CD4-positive, alpha-beta T cell treated with Interleukin-10 for 1 hour (primary cell): ENCODE measurements at regions not wholly inside any gene's neighbourhood (a gene's known extent, or its start where the extent isn't known, plus 50 kb on each side); places are given as distances from the start of the nearest gene placed in this dataset.
A peak's percentile ranks its signal among the peaks of the same experiment; 100 is the strongest.

ENCODE experiments used
- DNase-seq: peaks from one replicate; pipeline ENCODE4 v3.0.0-alpha.2; 2020

GRCh38 chr14:25134184-25134583, 84.2 kb upstream of the STXBP6 start:
- DNase-seq = no peak

- DNase-seq = peak; percentile 48
Measured at GRCh38 chr14:25132732-25133422, 82.9 kb upstream of the STXBP6 start.

GRCh38 chr14:25132094-25132493, 82.1 kb upstream of the STXBP6 start:
- DNase-seq = no peak

DNA sequence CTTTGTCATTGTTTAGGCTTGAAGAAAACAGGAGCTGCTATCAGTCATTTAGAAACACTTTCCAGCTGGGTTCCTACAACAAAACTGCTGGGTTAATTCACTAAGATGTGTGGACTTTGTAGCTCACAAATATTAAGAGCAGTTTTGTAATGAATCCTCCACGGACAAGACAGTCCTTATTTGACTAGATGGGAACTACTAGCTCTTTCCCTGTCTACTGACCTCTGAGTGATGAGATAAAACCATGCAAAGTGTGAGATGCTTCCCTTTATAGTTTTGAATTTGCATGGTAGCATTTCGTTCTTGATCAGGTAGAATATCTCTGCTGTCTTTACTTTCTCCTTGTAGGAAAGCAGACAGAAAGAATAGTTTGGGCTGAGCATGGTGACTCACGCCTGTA, 72.9 kb upstream of the STXBP6 start:
- DNase-seq = no peak

DNA sequence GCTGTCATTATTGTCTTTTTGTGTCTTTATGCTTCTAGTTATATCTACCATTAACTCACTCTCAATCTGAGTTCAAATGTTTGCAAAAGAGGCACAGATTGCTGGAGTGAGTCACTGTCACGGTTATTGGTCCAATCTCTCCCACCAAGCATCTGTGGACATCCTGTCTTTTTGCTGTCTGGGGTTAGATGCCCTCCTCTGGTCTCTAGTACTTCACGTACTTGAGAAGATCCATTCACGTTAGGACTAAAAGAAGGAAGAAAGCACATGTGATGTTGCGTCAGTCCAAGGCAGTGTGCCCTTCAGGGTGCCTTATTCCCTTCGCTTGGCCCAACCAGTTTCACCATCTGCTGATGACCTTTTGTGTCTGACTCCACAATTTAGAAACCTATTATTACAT, 72.3 kb upstream of the STXBP6 start:
- DNase-seq = no peak

DNA sequence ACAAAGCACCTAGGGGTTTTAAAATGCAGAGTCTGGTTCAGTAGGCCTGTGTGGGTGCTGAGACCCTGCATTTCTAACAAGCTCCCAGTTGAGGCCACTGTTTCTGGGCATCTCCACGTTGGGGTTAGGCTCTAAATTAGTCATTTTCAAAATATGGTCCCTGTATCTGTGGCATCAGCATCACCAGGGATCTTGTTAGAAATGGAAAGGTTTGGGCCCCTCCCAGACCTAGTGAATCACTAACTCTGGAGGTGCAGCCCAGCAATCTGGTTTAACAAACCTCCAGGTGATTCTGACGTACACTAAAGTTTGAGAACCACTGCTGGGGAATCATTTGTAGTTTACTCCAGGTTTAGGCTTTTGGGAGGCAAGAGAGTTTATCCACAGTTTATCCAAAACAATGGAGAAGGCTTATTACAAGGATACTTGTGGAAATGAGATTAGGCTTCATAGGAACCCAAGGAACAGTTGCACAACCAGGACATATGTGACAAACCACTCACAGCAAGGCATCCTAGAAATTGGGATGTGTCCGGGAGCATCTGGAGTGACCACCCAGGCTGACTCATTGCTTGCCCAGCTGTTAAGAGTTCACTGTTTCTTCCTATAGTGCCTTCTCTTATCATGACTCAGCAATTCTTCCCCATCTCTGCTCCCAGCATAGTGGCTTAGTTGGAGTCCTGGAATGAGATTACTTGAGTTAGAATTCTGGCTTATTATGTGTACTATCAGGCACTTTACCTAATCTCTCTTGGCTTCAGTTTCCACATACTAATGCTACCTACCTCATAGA, 71.6 kb upstream of the STXBP6 start:
- no peak for DNase-seq

DNA sequence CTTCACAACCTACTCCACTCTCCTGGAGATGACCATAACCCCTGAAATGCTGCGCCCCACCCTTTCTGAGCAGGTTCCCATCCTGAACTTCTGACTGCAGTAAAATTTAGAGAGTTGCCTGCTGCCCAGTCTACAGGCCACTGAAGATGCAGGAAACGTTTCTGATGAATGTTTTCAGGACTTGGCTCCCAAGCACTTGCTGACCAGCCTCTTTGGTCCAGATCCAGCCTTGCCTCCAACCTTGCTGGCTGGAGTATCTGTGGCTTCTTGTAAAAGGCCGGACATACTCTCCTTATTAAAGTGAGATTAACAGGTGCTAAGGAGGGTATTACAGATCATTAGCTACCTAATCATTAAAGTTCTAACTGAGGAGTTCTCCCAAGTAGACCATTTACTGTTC, 70.3 kb upstream of the STXBP6 start:
- no peak for DNase-seq

DNA sequence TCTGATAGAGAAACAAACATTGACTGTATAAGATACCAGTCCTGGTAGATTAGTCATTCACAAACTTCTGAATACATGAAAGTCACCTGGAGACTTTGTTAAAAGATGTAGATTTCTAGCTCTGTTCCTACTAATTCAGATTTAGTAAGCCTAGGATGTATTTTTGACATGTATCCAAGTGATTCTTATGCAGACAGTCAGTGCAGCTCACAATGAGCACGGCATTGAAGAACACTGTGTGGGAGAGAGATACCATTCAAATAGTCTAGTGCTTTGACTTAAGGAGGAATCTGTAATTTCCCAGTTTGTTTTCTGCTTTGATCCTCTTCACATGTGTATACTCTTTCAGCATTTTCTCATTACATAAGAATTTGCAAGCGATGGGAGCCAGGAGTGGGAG, 68.7 kb upstream of the STXBP6 start:
- no peak for DNase-seq

DNA sequence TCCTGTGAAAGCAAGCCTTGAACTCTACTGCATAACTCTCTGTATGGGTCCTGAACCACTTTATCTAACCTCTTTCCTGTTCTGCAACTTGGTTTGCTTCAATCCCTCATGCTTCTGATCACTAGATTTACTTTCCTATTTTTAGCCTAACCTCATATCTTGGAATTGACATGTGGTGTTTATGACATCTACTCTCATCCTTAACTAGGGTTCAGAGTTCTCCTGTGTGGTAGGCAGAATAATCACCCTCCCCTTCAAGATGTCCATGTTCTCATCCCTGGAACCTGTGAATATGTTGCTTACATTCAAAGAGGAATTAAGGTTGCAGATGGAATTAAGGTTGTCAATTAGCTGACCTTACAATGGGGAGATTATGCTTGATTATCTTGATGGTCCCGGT, 67.4 kb upstream of the STXBP6 start:
- no peak for DNase-seq

GRCh38 chr14:25116607-25117006, 66.7 kb upstream of the STXBP6 start:
- DNase-seq = no peak

- DNase-seq = no peak
Measured at GRCh38 chr14:25113394-25113793, 63.4 kb upstream of the STXBP6 start.

DNA sequence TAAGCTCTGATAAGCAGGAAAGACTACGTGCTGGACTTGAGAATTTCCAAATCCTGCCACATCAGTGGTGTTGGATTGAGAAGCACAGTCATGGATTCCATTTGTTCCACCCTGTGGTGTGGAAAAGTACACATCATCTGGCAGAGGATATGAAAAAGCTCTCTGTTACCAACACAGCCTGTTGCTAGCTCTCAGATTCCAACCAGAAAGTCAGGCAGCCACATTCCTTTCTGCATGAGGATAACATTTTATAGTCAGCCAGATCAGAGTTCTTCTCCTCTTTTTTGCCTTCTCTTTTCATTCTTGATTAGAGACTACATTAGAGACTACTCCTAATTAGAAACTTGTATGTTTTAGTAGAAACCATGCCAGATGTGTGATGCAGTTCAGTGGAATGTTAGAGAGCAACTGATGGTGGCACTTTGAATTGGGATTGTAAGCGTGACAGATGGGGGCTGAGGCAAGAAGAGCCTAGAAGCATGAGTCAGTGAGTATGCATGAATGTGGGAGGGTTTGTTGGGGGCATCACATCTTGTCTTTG, 61.2 kb upstream of the STXBP6 start:
- no peak for DNase-seq

- no peak for DNase-seq
Measured at GRCh38 chr14:25110106-25110505, 60.2 kb upstream of the STXBP6 start.

DNA sequence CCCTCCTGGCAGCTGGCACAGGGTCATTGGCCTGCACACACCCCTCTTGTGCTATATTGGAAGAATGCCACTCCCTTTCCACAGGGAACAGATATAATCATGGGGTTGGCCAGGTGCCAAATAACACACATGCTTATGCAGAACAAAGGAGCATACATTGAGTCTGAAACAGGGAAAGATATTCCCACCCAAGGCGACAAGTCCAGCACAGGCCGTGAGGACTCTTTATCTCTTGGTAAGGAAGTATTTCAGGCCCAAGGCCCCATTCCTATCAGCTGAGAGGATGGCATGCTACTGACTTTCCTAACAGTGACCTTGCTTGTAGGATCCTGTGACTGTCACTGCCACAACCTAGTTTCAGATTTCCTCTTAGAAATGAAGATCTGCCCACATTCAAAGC, 59.0 kb upstream of the STXBP6 start:
- no peak for DNase-seq

DNA sequence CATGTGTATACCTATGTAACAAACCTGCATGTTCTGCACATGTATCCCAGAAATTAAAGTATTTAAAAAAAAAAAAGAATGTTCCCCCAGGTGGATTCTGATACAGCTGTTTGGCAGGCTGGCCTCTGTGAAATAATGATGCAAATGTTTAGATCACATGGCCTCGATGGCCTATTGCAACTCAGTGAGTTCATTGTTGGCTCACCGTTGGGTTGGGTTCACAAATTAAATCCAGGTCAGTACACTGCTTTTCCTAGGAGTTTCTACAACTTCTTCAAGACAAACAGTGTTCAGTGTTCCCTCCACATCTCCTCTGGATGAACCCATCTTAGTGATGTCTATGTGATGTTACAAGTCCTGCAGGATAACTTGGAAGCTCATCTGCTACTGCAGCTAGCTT, 58.3 kb upstream of the STXBP6 start:
- no peak for DNase-seq

DNA sequence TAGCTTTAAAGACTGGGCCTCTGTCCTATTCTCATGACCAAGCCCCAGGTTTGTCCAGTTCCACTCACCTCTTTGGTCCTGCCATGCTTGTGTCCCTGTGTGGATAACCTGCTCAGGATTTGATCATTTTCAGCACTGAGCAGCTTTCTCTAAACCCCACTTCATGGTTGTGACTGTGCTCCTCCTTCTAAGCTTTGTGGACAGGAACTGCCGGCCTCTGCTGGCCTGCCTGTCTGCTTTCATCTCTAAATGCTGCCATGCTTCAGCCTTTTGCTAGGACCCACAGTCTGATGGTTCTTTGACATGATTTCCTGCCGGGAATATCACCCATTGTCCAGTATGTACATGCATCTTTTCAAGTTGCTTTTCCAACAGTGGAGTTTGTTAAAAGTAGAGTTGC, 53.9 kb upstream of the STXBP6 start:
- no peak for DNase-seq

- DNase-seq = no peak
Measured at GRCh38 chr14:25103271-25103670, 53.3 kb upstream of the STXBP6 start.

- no peak for DNase-seq
Measured at GRCh38 chr14:25102788-25103187, 52.8 kb upstream of the STXBP6 start.

DNA sequence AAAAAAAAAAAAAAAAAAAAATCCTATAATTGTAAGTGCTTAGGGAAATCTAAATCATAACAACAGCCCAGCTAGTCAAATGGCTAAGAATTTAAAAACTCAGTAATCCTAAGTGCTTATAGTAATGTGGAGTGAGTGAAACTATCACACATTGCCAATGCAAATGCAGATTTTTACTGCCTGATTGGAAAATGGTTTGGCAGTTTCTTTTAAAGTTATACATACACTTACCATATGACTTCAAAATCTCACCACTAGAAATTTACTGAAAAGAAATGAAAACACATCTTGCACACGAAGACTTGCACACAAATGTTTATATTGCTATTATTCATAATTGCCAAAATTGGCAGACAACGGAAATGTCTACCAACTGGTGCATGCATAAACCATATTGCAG, 51.3 kb upstream of the STXBP6 start:
- no peak for DNase-seq
